C4-2B (cell line): ENCODE measurements at regions not wholly inside any gene's neighbourhood (a gene's known extent, or its start where the extent isn't known, plus 50 kb on each side); places are given as distances from the start of the nearest gene placed in this dataset.

ENCODE experiments used
- ZFX ChIP-seq: fragments of 450-650 bp; IDR thresholded peaks from 2 replicates; pipeline ENCODE4 v1.6.1; 2017
- TF ChIP-seq, protein P1 (sequence below): fragments of 450-650 bp; conservative IDR thresholded peaks from 2 replicates; pipeline ENCODE4 v1.5.1; 2017; ENCODE audit warnings: mild to moderate bottlenecking

DNA sequence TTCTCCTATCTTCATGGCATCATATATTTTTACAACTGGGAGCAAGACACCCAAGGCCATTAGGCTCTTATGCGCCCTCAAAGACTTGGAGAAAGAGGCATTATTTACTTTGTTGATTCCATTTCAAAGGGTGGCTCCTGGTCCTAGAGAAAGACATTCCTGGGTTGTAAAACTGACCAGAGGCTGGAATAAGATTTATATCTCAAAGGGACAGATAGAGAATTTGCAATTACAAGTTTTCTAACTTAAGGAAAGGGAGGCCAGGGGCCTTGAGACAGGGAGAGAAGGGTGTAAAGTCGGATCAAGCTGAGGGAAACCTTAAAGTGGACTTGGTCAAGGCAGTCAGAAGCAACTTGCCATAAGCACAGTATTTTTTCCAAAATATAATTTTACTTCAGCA is 1086.0 kb downstream of the SORCS3 start:
- TF ChIP-seq, protein P1, sequence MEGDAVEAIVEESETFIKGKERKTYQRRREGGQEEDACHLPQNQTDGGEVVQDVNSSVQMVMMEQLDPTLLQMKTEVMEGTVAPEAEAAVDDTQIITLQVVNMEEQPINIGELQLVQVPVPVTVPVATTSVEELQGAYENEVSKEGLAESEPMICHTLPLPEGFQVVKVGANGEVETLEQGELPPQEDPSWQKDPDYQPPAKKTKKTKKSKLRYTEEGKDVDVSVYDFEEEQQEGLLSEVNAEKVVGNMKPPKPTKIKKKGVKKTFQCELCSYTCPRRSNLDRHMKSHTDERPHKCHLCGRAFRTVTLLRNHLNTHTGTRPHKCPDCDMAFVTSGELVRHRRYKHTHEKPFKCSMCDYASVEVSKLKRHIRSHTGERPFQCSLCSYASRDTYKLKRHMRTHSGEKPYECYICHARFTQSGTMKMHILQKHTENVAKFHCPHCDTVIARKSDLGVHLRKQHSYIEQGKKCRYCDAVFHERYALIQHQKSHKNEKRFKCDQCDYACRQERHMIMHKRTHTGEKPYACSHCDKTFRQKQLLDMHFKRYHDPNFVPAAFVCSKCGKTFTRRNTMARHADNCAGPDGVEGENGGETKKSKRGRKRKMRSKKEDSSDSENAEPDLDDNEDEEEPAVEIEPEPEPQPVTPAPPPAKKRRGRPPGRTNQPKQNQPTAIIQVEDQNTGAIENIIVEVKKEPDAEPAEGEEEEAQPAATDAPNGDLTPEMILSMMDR = no peak
- no peak for TF ChIP-seq ZFX
